AG04449 (cell line): ENCODE measurements at regions not wholly inside any gene's neighbourhood (a gene's known extent, or its start where the extent isn't known, plus 50 kb on each side); places are given as distances from the start of the nearest gene placed in this dataset.

Source experiments
- CTCF ChIA-PET: fragments of 350-600 bp; formaldehyde crosslinking; extraction: SDS; loops from one replicate; lab custom pipeline; 2021; ENCODE audit warnings: antibody characterized with exemption; lab: Yijun Ruan, JAX
- POLR2A ChIA-PET: fragments of 400-600, 350-600 bp; formaldehyde crosslinking; extraction: SDS; loops from one replicate; lab custom pipeline; 2020; ENCODE audit warnings: antibody characterized with exemption, inconsistent platforms; lab: Yijun Ruan, JAX
- DNase-seq: peaks from one replicate; pipeline ENCODE4 v3.0.0-alpha.2; 2010; ENCODE audit warnings: low read depth, low spot score
- H3K4me3 ChIP-seq: 2 replicates; pipeline ENCODE4 v1.5.1; 2011; ENCODE audit warnings: low read depth, mild to moderate bottlenecking, control low read depth, low read length
- CTCF ChIP-seq: IDR thresholded peaks from one replicate; pipeline ENCODE4 v1.5.1; 2011; ENCODE audit warnings: mild to moderate bottlenecking, moderate library complexity, low read length, control low read depth, inconsistent platforms; ENCODE audit not compliant: insufficient read depth; ENCODE audit errors: missing control alignments

- CTCF ChIA-PET, result interaction anchor here (7.7 kb wide), 1 partner anchor 17 kb away, joined by 56 read pairs; no protein-coding TSS in a partner anchor
- H3K4me3 ChIP-seq, result no peak overlapping the region
- TF ChIP-seq CTCF, result no peak
- DNase-seq, result no peak
- POLR2A ChIA-PET, result no interaction called here
These were observed 176.8 kb upstream of the SYT6 start for GRCh38 chr1:114330451-114330983.

- no peak for DNase-seq
- no peak overlapping the region for H3K4me3 ChIP-seq
- CTCF ChIA-PET, result interaction anchor here (1.7 to 7.7 kb wide), 2 partner anchors 8 to 19 kb away, joined by 4 to 56 read pairs; no protein-coding TSS in a partner anchor
- TF ChIP-seq CTCF, result no peak
- POLR2A ChIA-PET, result no interaction called here
These were observed 174.8 kb upstream of the SYT6 start for GRCh38 chr1:114328361-114328904.

- DNase-seq, result no peak
- no peak overlapping the region for H3K4me3 ChIP-seq
- no peak for TF ChIP-seq CTCF
- POLR2A ChIA-PET, result no interaction called here
- CTCF ChIA-PET, result interaction anchor here (0.8 to 7.7 kb wide), 4 partner anchors 13 to 349 kb away, joined by 3 to 56 read pairs (median 5); no protein-coding TSS in a partner anchor
These were observed 170.9 kb upstream of the SYT6 start for GRCh38 chr1:114324662-114324965.

- ChIA-PET CTCF (interaction anchor here (0.8 to 7.7 kb wide), 4 partner anchors 13 to 348 kb away, joined by 3 to 56 read pairs (median 5); no protein-coding TSS in a partner anchor), POLR2A (no interaction called here)
- TF ChIP-seq CTCF, result no peak
These were observed 170.4 kb upstream of the SYT6 start for GRCh38 chr1:114323959-114324661.

GRCh38 chr1:114322734-114323133, 169.1 kb upstream of the SYT6 start:
- CTCF ChIA-PET, result no interaction called here
- H3K4me3 ChIP-seq, result no peak overlapping the region
- no peak for TF ChIP-seq CTCF
- POLR2A ChIA-PET, result no interaction called here
- DNase-seq, result no peak

More at GRCh38 chr1:114323959-114324661, 170.4 kb upstream of the SYT6 start:
- no peak for DNase-seq
- no peak overlapping the region for H3K4me3 ChIP-seq

- POLR2A ChIA-PET, result no interaction called here
- no peak overlapping the region for H3K4me3 ChIP-seq
- CTCF ChIA-PET, result no interaction called here
- TF ChIP-seq CTCF, result no peak
- DNase-seq, result no peak
These were observed 168.5 kb upstream of the SYT6 start for GRCh38 chr1:114322207-114322606.
